SK-N-SH treated with all-trans-retinoic acid at 6 μM for 48 hours (cell line): ENCODE measurements at regions not wholly inside any gene's neighbourhood (a gene's known extent, or its start where the extent isn't known, plus 50 kb on each side); places are given as distances from the start of the nearest gene placed in this dataset.

Experiments
- ATAC-seq: fragments of 200-7000 bp; cut with Tn5 transposase; 3 replicates; pipeline ENCODE4 v1.9.1; 2020; ENCODE audit warnings: mild to moderate bottlenecking, moderate library complexity
- ARNTL ChIP-seq: fragments of 450-650 bp; formaldehyde crosslinking; IDR thresholded peaks from 2 replicates; pipeline ENCODE4 v1.5.0; 2020; ENCODE audit warnings: low read depth, mild to moderate bottlenecking, moderate library complexity, borderline replicate concordance
- BACH2 ChIP-seq: fragments of 250-450 bp; sonication (Bioruptor Pico); IDR thresholded peaks from 2 replicates; pipeline ENCODE4 v1.9.0; 2021; ENCODE audit warnings: mild to moderate bottlenecking, borderline replicate concordance
- CREB5 ChIP-seq: fragments of 250-450 bp; sonication (Bioruptor Pico); IDR thresholded peaks from 2 replicates; pipeline ENCODE4 v1.5.1; 2020; ENCODE audit warnings: low read depth, mild to moderate bottlenecking, moderate library complexity
- CSDC2 ChIP-seq: fragments of 250-450 bp; sonication (Bioruptor Pico); IDR thresholded peaks from 2 replicates; pipeline ENCODE4 v1.5.0; 2020; ENCODE audit warnings: mild to moderate bottlenecking, moderate library complexity
- CSRNP3 ChIP-seq: fragments of 250-450 bp; sonication (Bioruptor Pico); IDR thresholded peaks from 2 replicates; pipeline ENCODE4 v1.5.1; 2021; ENCODE audit warnings: mild to moderate bottlenecking, moderate library complexity
- ESRRG ChIP-seq: fragments of 250-450 bp; sonication (Bioruptor Pico); IDR thresholded peaks from 2 replicates; pipeline ENCODE4 v1.6.1; 2021; ENCODE audit warnings: mild to moderate bottlenecking
- GLIS3 ChIP-seq: fragments of 250-450 bp; sonication (Bioruptor Pico); IDR thresholded peaks from 2 replicates; pipeline ENCODE4 v1.5.0; 2020; ENCODE audit warnings: mild to moderate bottlenecking, moderate library complexity
- ISL1 ChIP-seq: fragments of 250-450 bp; sonication (Bioruptor Pico); IDR thresholded peaks from 2 replicates; pipeline ENCODE4 v2.1.2; 2022; ENCODE audit warnings: mild to moderate bottlenecking, moderate library complexity
- OSR1 ChIP-seq: fragments of 250-450 bp; sonication (Bioruptor Pico); IDR thresholded peaks from 2 replicates; pipeline ENCODE4 v1.8.0; 2022; ENCODE audit warnings: moderate library complexity, mild to moderate bottlenecking, inconsistent platforms
- PATZ1 ChIP-seq: fragments of 250-450 bp; sonication (Bioruptor Pico); IDR thresholded peaks from 2 replicates; pipeline ENCODE4 v1.8.0; 2020; ENCODE audit warnings: mild to moderate bottlenecking, moderate library complexity, borderline replicate concordance
- POU6F1 ChIP-seq: fragments of 250-450 bp; sonication (Bioruptor Pico); IDR thresholded peaks from 2 replicates; pipeline ENCODE4 v1.8.0; 2021; ENCODE audit warnings: low read depth, mild to moderate bottlenecking, moderate library complexity, borderline replicate concordance
- PPARA ChIP-seq: fragments of 250-450 bp; sonication (Bioruptor Pico); IDR thresholded peaks from 2 replicates; pipeline ENCODE4 v1.5.0; 2020; ENCODE audit warnings: mild to moderate bottlenecking, borderline replicate concordance
- RARB ChIP-seq: fragments of 250-450 bp; sonication (Bioruptor Pico); IDR thresholded peaks from 2 replicates; pipeline ENCODE4 v1.8.0; 2021; ENCODE audit warnings: mild to moderate bottlenecking, moderate library complexity
- SNAI2 ChIP-seq: fragments of 250-450 bp; sonication (Bioruptor Pico); IDR thresholded peaks from 2 replicates; pipeline ENCODE4 v1.5.0; 2020; ENCODE audit warnings: mild to moderate bottlenecking, moderate library complexity
- TCF4 ChIP-seq: fragments of 250-450 bp; sonication (Bioruptor Pico); IDR thresholded peaks from 2 replicates; pipeline ENCODE4 v1.8.0; 2021; ENCODE audit warnings: mild to moderate bottlenecking, moderate library complexity, borderline replicate concordance
- TOX ChIP-seq: fragments of 250-450 bp; sonication (Bioruptor Pico); IDR thresholded peaks from 2 replicates; pipeline ENCODE4 v1.8.0; 2021; ENCODE audit warnings: mild to moderate bottlenecking, moderate library complexity, borderline replicate concordance
- TSHZ2 ChIP-seq: fragments of 250-450 bp; sonication (Bioruptor Pico); IDR thresholded peaks from 2 replicates; pipeline ENCODE4 v1.5.0; 2020; ENCODE audit warnings: mild to moderate bottlenecking, moderate library complexity
- ZC3H10 ChIP-seq: fragments of 250-450 bp; sonication (Bioruptor Pico); IDR thresholded peaks from 2 replicates; pipeline ENCODE4 v1.5.1; 2021; ENCODE audit warnings: mild to moderate bottlenecking, moderate library complexity
- ZFP30 ChIP-seq: fragments of 450-650 bp; formaldehyde crosslinking; IDR thresholded peaks from 2 replicates; pipeline ENCODE4 v1.5.0; 2022; ENCODE audit warnings: mild to moderate bottlenecking, moderate library complexity
- ZNF565 ChIP-seq: fragments of 450-650 bp; formaldehyde crosslinking; conservative IDR thresholded peaks from 2 replicates; pipeline ENCODE4 v1.5.0; 2020; ENCODE audit warnings: low read depth, mild to moderate bottlenecking, moderate library complexity
- ZNF70 ChIP-seq: fragments of 450-650 bp; formaldehyde crosslinking; IDR thresholded peaks from 2 replicates; pipeline ENCODE4 v1.5.0; 2020; ENCODE audit warnings: mild to moderate bottlenecking, moderate library complexity
- ZNF8 ChIP-seq: fragments of 450-650 bp; formaldehyde crosslinking; IDR thresholded peaks from 2 replicates; pipeline ENCODE4 v1.5.0; 2020; ENCODE audit warnings: mild to moderate bottlenecking, moderate library complexity

- no peak for TF ChIP-seq CREB5 (CRISPR knock-in tag)
- no peak for TF ChIP-seq OSR1 (CRISPR knock-in tag)
- TF ChIP-seq ZNF565 (CRISPR knock-in tag) = no peak
- TF ChIP-seq TCF4 (CRISPR knock-in tag) = no peak
- TF ChIP-seq PPARA (CRISPR knock-in tag) = no peak
Observed at GRCh38 chr7:85449478-85449877, 262.6 kb upstream of the SEMA3D start (continued).

- TF ChIP-seq TCF4 (CRISPR knock-in tag) (no peak), ZC3H10 (CRISPR knock-in tag) (no peak), CSDC2 (no peak), GLIS3 (CRISPR knock-in tag) (no peak), PATZ1 (CRISPR knock-in tag) (no peak), ARNTL (no peak), CSRNP3 (CRISPR knock-in tag) (no peak), ISL1 (no peak), TSHZ2 (CRISPR knock-in tag) (no peak), RARB (CRISPR knock-in tag) (no peak), ESRRG (CRISPR knock-in tag) (no peak), POU6F1 (no peak), BACH2 (CRISPR knock-in tag) (no peak), ZNF565 (CRISPR knock-in tag) (no peak), SNAI2 (CRISPR knock-in tag) (no peak), ZFP30 (CRISPR knock-in tag) (no peak), TOX (no peak), PPARA (CRISPR knock-in tag) (no peak), CREB5 (CRISPR knock-in tag) (no peak), OSR1 (CRISPR knock-in tag) (no peak)
- ATAC-seq = no peak
Observed at GRCh38 chr7:85447004-85447403, 260.1 kb upstream of the SEMA3D start.

- ATAC-seq = no peak
- no peak for TF ChIP-seq ZNF70
- TF ChIP-seq ZNF8 (CRISPR knock-in tag) = no peak
- TF ChIP-seq ARNTL = no peak
- TF ChIP-seq CREB5 (CRISPR knock-in tag) = no peak
- no peak for TF ChIP-seq ZC3H10 (CRISPR knock-in tag)
- no peak for TF ChIP-seq GLIS3 (CRISPR knock-in tag)
- TF ChIP-seq ZNF565 (CRISPR knock-in tag) = no peak
- TF ChIP-seq PATZ1 (CRISPR knock-in tag) = no peak
- TF ChIP-seq TOX = no peak
- no peak for TF ChIP-seq SNAI2 (CRISPR knock-in tag)
- no peak for TF ChIP-seq ESRRG (CRISPR knock-in tag)
- TF ChIP-seq OSR1 (CRISPR knock-in tag) = no peak
- no peak for TF ChIP-seq CSRNP3 (CRISPR knock-in tag)
Observed at GRCh38 chr7:85426487-85426960, 239.7 kb upstream of the SEMA3D start.
